ENCODE measurements at regions not wholly inside any gene's neighbourhood (a gene's known extent, or its start where the extent isn't known, plus 50 kb on each side); places are given as distances from the start of the nearest gene placed in this dataset.

GRCh38 chr11:101775033-101775432, 139.8 kb upstream of the CEP126 start:
- TF ChIP-seq GABPA (IDR thresholded peaks at IDR 0.05; ENCODE audit: low read depth) (no peak), CHD2 (IDR thresholded peaks at IDR 0.05; ENCODE audit: low read length, partially characterized antibody) (no peak), TEAD4 (IDR thresholded peaks at IDR 0.05; ENCODE audit: borderline replicate concordance, insufficient read depth) (no peak), ZBTB33 (IDR thresholded peaks at IDR 0.05; ENCODE audit: borderline replicate concordance, low read depth) (no peak), EP300 (IDR thresholded peaks at IDR 0.05; ENCODE audit: borderline replicate concordance in 1 of 2, low read depth in 1 of 2, low read length in 1 of 2) (no peak), ELF1 (IDR thresholded peaks at IDR 0.05) (no peak), USF1 (IDR thresholded peaks at IDR 0.05; ENCODE audit: borderline replicate concordance, low read depth) (no peak), MXI1 (IDR thresholded peaks at IDR 0.05; ENCODE audit: low read depth, low read length) (no peak)

GRCh38 chr11:101770648-101771047, 144.2 kb upstream of the CEP126 start:
- Histone ChIP-seq H3K36me3 (replicated peaks in 1 of 2; ENCODE audit: control insufficient read depth in 1 of 2, insufficient read depth in 2 of 2, low read length in 1 of 2) (no peaks in the 10 kb centered on the region), H3K27ac (ENCODE audit: low read depth in 2 of 2, low read length in 1 of 2) (no peak overlapping the region), H3K4me2 (no peak overlapping the region), H4K20me1 (ENCODE audit: insufficient read depth) (no peaks in the 10 kb centered on the region), H3K9me2 (no peaks in the 10 kb centered on the region), H3K27me3 (ENCODE audit: insufficient read depth) (no peaks in the 10 kb centered on the region), H3K79me2 (ENCODE audit: insufficient read depth) (no peaks in the 10 kb centered on the region), H3K4me3 (ENCODE audit: low read depth in 2 of 2, low read length in 1 of 2) (no peak overlapping the region), H3F3A (replicated peaks; ENCODE audit: insufficient read depth) (no peaks in the 10 kb centered on the region), H3K9ac (no peak overlapping the region), H3K4me1 (ENCODE audit: control insufficient read depth in 1 of 2, insufficient read depth in 2 of 2, low read depth in 1 of 2, low read length in 1 of 2) (no peaks in the 10 kb centered on the region), H2AFZ (ENCODE audit: low read depth) (no peak overlapping the region), H3K9me3 (no peaks in the 10 kb centered on the region)
- 10% methylated on average over 3 of the region's 3 CpGs for WGBS (ENCODE audit: low lambda C conversion rate)
- POLR2A ChIA-PET, result no interaction called here
- DNase-seq, result no peak
- CTCF ChIA-PET, result interaction anchor here (1.6 kb wide), 1 partner anchor 11 kb away, joined by 3 read pairs; no protein-coding TSS in a partner anchor
- TF ChIP-seq RXRA (IDR thresholded peaks at IDR 0.05; ENCODE audit: borderline replicate concordance, low read depth) (no peak), SMC3 (IDR thresholded peaks at IDR 0.05; ENCODE audit: low read depth, low read length) (no peak), RCOR1 (IDR thresholded peaks at IDR 0.05; ENCODE audit: low read length) (no peak), IRF3 (IDR thresholded peaks at IDR 0.05; ENCODE audit: low read depth, low read length) (no peak), SIN3A (IDR thresholded peaks at IDR 0.05; ENCODE audit: borderline replicate concordance, low read depth, low read length) (no peak)

More at GRCh38 chr11:101775033-101775432, 139.8 kb upstream of the CEP126 start:
- Histone ChIP-seq H3K9me2 (no peaks in the 10 kb centered on the region), H3K36me3 (replicated peaks in 1 of 2; ENCODE audit: control insufficient read depth in 1 of 2, insufficient read depth in 2 of 2, low read length in 1 of 2) (no peaks in the 10 kb centered on the region), H3K4me3 (ENCODE audit: low read depth in 2 of 2, low read length in 1 of 2) (no peak overlapping the region), H2AFZ (ENCODE audit: low read depth) (no peak overlapping the region), H3K4me2 (no peak overlapping the region), H3K9ac (no peak overlapping the region), H4K20me1 (ENCODE audit: insufficient read depth) (no peaks in the 10 kb centered on the region), H3K4me1 (ENCODE audit: control insufficient read depth in 1 of 2, insufficient read depth in 2 of 2, low read depth in 1 of 2, low read length in 1 of 2) (no peaks in the 10 kb centered on the region), H3K27me3 (ENCODE audit: insufficient read depth) (no peaks in the 10 kb centered on the region), H3K27ac (ENCODE audit: low read depth in 2 of 2, low read length in 1 of 2) (no peak overlapping the region), H3K79me2 (ENCODE audit: insufficient read depth) (no peaks in the 10 kb centered on the region), H3F3A (replicated peaks; ENCODE audit: insufficient read depth) (no peaks in the 10 kb centered on the region), H3K9me3 (no peaks in the 10 kb centered on the region)
- DNase-seq, result no peak
- 2% methylated on average over 6 of the region's 6 CpGs for WGBS (ENCODE audit: low lambda C conversion rate)
- POLR2A ChIA-PET, result no interaction called here
- CTCF ChIA-PET, result no interaction called here

All from SK-N-SH (cell line).